ENCODE measurements at regions not wholly inside any gene's neighbourhood (a gene's known extent, or its start where the extent isn't known, plus 50 kb on each side); places are given as distances from the start of the nearest gene placed in this dataset.
"Not testable (repeated sequence)": the region's sequence is repeated elsewhere in the genome, so short reads cannot be mapped to it uniquely, and the experiment has no call there.

DNA sequence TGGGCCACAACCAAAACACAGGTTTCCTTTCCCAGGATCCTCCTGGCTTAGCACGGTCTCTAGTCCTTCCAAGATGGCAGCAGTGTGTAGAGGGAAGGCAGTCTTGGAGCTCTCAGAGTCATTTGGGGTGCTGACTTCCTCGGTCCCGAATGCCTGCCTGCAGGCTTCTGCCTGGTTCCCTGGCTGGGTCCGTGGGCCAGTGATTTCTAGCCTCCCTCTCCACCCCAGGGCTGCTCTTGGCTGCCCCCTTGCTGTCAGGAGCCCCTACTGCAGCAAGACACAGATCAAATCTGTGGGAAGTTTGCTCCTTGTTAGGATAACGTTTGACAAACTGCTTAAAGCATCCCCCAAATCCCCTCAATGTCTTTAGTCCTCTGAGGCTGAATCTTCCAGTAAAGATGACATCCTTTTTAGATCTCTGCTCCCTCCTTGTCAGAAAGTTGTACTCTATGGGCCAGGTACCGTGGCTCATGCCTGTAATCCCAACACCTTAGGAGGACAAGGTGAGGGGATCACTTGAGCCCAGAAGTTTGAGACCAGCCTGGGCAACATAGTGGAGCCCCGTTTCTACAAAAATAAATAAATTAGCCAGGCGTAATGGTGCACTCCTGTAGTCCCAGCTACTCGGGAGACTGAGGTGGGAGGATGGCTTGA is 272.5 kb downstream of the RRAGC start:
- WGBS, 2 experiments (ENCODE audit: insufficient coverage in 2 of 2): 20 to 60% methylated on average over 2 to 5 of the region's 9 CpGs

DNA sequence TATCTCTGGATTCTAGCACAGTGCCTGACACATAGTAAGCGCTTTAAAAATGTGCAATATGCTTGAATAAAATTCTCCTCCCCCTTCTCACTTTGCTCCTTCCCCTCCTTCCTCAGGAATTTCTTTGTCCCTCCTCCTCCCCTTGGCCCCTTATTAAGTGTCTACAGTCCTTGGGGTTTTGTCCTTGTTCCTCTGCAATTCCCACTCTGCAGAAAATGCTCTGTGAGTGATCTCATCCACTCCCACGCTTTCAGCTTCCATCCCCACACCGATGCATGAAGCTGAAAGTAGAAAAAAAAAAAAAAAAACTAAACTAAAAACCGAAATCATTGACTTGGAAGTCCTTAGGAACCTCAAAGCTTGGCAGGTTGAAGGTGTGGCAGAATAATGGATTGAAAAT is 273.6 kb downstream of the RRAGC start:
- Histone ChIP-seq H3K4me3 (ENCODE audit: extremely low read depth, insufficient read depth, low read length, poor library complexity, severe bottlenecking) (no peak overlapping the region), H3K36me3 (ENCODE audit: control insufficient read depth, insufficient read depth, low read length) (no peaks in the 10 kb centered on the region), H3K27ac (ENCODE audit: low read depth, low read length, severe bottlenecking) (no peak overlapping the region), H3K9me3 (ENCODE audit: control insufficient read depth, low read length) (no peaks in the 10 kb centered on the region), H3K4me1 (ENCODE audit: control insufficient read depth, insufficient read depth, low read length, poor library complexity, severe bottlenecking) (no peaks in the 10 kb centered on the region)
- 93 to 100% methylated on average over 1 to 2 of the region's 4 CpGs for WGBS, 2 experiments (ENCODE audit: insufficient coverage in 2 of 2)

More for the DNA sequence above, 272.5 kb downstream of the RRAGC start:
- no peaks in the 10 kb centered on the region for H3K36me3 ChIP-seq (ENCODE audit: control insufficient read depth, insufficient read depth, low read length)
- H3K27ac ChIP-seq (ENCODE audit: low read depth, low read length, severe bottlenecking): no peak overlapping the region
- H3K4me3 ChIP-seq (ENCODE audit: extremely low read depth, insufficient read depth, low read length, poor library complexity, severe bottlenecking): no peak overlapping the region
- H3K9me3 ChIP-seq (ENCODE audit: control insufficient read depth, low read length): no peaks in the 10 kb centered on the region
- H3K4me1 ChIP-seq (ENCODE audit: control insufficient read depth, insufficient read depth, low read length, poor library complexity, severe bottlenecking): no peaks in the 10 kb centered on the region

DNA sequence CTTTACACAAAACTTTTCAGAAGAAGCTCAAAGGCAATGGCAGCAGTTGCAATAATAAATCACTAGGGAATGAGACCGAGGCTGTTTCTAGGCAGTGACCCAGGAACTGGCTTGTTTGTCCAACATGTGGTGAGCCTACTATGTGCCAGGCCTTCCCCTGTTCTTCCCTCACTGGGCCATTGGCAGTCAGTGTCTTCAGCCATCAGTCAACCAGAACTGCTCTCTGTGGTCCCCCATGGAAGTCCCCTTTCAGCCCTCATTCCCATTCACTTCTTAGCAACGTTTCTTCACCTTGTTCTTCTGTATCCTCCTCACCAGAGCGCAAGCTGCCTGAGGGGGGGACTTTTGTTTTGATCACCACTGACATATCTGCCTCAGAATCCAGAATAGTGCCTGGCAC is 274.1 kb downstream of the RRAGC start:
- WGBS, 2 experiments (ENCODE audit: insufficient coverage in 2 of 2): 85 to 92% methylated on average over 3 of the region's 3 CpGs
- H3K36me3 ChIP-seq (ENCODE audit: control insufficient read depth, insufficient read depth, low read length): no peaks in the 10 kb centered on the region
- no peaks in the 10 kb centered on the region for H3K9me3 ChIP-seq (ENCODE audit: control insufficient read depth, low read length)
- H3K27ac ChIP-seq (ENCODE audit: low read depth, low read length, severe bottlenecking): no peak overlapping the region
- no peaks in the 10 kb centered on the region for H3K4me1 ChIP-seq (ENCODE audit: control insufficient read depth, insufficient read depth, low read length, poor library complexity, severe bottlenecking)
- H3K4me3 ChIP-seq (ENCODE audit: extremely low read depth, insufficient read depth, low read length, poor library complexity, severe bottlenecking): no peak overlapping the region

DNA sequence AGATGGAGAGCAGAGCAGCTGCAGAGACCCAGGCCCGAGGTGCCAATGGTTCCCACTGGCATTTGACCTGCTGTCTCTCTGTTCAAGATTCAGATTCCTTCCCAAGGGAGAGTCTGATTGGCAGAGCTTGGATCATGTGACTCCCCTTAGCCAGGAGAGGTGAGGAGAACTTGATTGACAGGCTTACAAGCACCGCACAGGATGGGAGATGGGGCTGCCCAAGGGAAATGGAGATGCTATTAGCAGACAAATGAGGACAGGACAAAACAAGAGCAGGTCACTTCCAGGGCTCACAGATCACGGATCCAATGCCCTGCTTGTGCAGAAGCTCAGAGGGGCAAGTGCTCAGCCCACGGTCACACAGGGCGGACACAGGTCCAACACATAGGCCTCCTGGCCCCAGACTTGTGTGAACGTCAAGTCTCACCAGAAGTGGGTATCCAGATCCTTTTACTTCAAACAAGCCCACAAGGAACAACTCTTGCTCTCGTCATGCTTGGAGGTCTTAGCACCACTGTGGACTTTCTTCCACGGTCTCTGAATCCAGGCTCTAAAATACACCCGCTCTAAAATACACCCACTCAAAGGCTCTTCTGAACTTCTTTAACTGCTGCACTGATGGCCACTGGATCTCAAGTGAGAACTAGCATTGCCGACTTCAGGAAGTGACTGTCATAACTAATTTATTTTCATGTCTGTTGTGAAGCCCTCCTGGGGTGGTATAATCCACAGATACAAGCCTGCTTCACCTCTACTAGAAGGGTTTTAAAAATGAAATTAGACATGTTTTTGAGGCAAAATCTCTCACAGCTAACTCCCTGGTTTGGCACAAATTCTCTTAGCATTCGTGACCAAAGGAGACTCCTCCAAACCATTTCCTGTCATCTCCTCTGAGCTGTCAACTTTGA is 274.9 kb downstream of the RRAGC start:
- H3K27ac ChIP-seq (ENCODE audit: low read depth, low read length, severe bottlenecking): no peak overlapping the region
- WGBS, 2 experiments (ENCODE audit: insufficient coverage in 2 of 2): 89 to 94% methylated on average over 9 to 10 of the region's 11 CpGs
- H3K4me1 ChIP-seq (ENCODE audit: control insufficient read depth, insufficient read depth, low read length, poor library complexity, severe bottlenecking): no peaks in the 10 kb centered on the region
- H3K36me3 ChIP-seq (ENCODE audit: control insufficient read depth, insufficient read depth, low read length): no peaks in the 10 kb centered on the region
- H3K9me3 ChIP-seq (ENCODE audit: control insufficient read depth, low read length): no peaks in the 10 kb centered on the region
- H3K4me3 ChIP-seq (ENCODE audit: extremely low read depth, insufficient read depth, low read length, poor library complexity, severe bottlenecking): no peak overlapping the region

DNA sequence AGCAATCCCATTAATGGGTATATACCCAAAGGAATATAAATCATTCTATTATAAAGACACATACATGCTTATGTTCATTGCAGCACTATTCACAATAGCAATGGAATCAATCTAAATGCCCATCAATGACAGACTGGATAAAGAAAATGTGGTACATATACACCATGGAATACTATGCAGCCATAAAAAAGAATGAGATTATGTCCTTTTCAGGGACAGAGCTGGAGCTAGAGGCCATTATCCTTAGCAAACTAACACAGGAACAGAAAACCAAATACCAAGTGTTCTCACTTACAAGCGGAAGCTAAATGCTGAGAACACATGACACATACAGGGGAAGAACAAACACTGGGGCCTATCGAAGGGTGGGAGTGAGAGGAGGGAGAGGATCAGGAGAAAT is 276.3 kb downstream of the RRAGC start:
- WGBS, 2 experiments (ENCODE audit: insufficient coverage in 2 of 2): no CpG with 5 or more reads among the region's 2 CpGs

GRCh38 chr1:38581396-38581795 is 278.2 kb downstream of the RRAGC start:
- Histone ChIP-seq H3K4me1 (ENCODE audit: control insufficient read depth, insufficient read depth, low read length, poor library complexity, severe bottlenecking) (peaks cover 3% of the 10 kb centered on the region), H3K36me3 (ENCODE audit: control insufficient read depth, insufficient read depth, low read length) (no peaks in the 10 kb centered on the region), H3K27ac (ENCODE audit: low read depth, low read length, severe bottlenecking) (no peak overlapping the region), H3K4me3 (ENCODE audit: extremely low read depth, insufficient read depth, low read length, poor library complexity, severe bottlenecking) (no peak overlapping the region), H3K9me3 (ENCODE audit: control insufficient read depth, low read length) (no peaks in the 10 kb centered on the region)
- 46 to 50% methylated on average over 2 of the region's 2 CpGs for WGBS, 2 experiments (ENCODE audit: insufficient coverage in 2 of 2)

More for the DNA sequence above, 276.3 kb downstream of the RRAGC start:
- not testable (repeated sequence) for H3K9me3 ChIP-seq (ENCODE audit: control insufficient read depth, low read length); H3K27ac ChIP-seq (ENCODE audit: low read depth, low read length, severe bottlenecking); H3K4me3 ChIP-seq (ENCODE audit: extremely low read depth, insufficient read depth, low read length, poor library complexity, severe bottlenecking); H3K36me3 ChIP-seq (ENCODE audit: control insufficient read depth, insufficient read depth, low read length); H3K4me1 ChIP-seq (ENCODE audit: control insufficient read depth, insufficient read depth, low read length, poor library complexity, severe bottlenecking)

DNA sequence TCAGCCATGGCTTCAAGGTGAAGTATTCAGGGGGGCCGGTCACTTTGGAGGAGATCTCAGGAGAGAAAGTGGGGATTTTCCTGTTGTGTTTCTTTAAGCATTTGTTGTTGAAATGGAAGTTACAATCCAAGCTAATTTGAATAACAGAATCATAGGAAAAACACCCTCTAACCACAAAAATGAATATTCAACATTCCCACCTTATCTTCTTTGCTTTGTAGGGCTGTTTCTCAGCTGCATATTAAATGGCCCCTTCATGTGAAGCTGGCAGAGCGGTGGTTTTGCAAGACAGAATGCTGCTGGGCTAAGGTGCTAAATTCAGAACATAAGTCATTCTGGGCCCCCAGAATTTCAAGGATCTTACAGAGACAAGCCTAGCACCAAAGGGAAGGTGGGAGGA is 279.0 kb downstream of the RRAGC start:
- WGBS, 2 experiments (ENCODE audit: insufficient coverage in 2 of 2): 88 to 100% methylated on average over 1 of the region's 2 CpGs
- Histone ChIP-seq H3K36me3 (ENCODE audit: control insufficient read depth, insufficient read depth, low read length) (no peaks in the 10 kb centered on the region), H3K4me3 (ENCODE audit: extremely low read depth, insufficient read depth, low read length, poor library complexity, severe bottlenecking) (no peak overlapping the region), H3K4me1 (ENCODE audit: control insufficient read depth, insufficient read depth, low read length, poor library complexity, severe bottlenecking) (peaks cover 3% of the 10 kb centered on the region), H3K9me3 (ENCODE audit: control insufficient read depth, low read length) (no peaks in the 10 kb centered on the region), H3K27ac (ENCODE audit: low read depth, low read length, severe bottlenecking) (no peak overlapping the region)

- Histone ChIP-seq H3K27ac (ENCODE audit: low read depth, low read length, severe bottlenecking) (no peak overlapping the region), H3K9me3 (ENCODE audit: control insufficient read depth, low read length) (no peaks in the 10 kb centered on the region), H3K4me1 (ENCODE audit: control insufficient read depth, insufficient read depth, low read length, poor library complexity, severe bottlenecking) (peaks cover 3% of the 10 kb centered on the region), H3K4me3 (ENCODE audit: extremely low read depth, insufficient read depth, low read length, poor library complexity, severe bottlenecking) (no peak overlapping the region), H3K36me3 (ENCODE audit: control insufficient read depth, insufficient read depth, low read length) (no peaks in the 10 kb centered on the region)
- 86 to 89% methylated on average over 3 to 5 of the region's 5 CpGs for WGBS, 2 experiments (ENCODE audit: insufficient coverage in 2 of 2)
Observed at GRCh38 chr1:38579056-38579455, 280.5 kb downstream of the RRAGC start.

DNA sequence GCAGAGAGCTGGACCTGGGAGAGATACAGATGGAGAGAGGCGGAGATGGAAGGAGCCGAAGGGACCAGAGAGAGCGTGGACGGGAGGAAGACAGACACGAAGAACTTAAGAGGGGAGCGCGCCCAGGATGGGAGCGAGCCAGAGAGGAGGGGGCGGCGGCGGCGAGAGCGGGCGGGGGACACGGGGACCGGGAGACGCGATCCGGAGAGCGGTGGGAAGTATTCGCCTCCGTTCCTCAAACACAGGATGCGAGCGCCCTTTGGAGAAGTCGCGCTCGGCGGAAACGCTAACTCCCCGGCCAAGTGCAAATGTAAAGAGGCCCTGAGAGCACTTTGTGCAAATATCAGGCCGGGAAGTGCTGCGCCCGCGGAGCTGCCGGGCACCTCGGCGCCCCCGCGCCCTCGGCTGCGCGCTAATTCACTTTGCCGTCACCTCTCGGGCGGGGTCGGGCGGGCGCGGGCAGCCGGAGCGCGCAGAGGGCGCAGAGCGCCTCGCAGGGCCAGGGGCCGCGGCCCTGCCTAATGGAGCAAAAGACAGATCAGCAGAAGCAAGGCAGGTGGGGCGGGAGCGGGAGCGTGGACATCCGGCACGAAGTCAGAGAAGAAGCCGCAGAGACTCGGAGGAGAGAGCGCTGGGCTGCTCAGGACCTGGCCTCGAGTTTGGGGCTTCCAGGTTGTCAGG is 281.2 kb downstream of the RRAGC start:
- peak overlapping the region; percentile 27 for H3K4me3 ChIP-seq (ENCODE audit: extremely low read depth, insufficient read depth, low read length, poor library complexity, severe bottlenecking)
- no peak overlapping the region for H3K27ac ChIP-seq (ENCODE audit: low read depth, low read length, severe bottlenecking)
- H3K36me3 ChIP-seq (ENCODE audit: control insufficient read depth, insufficient read depth, low read length): no peaks in the 10 kb centered on the region
- H3K4me1 ChIP-seq (ENCODE audit: control insufficient read depth, insufficient read depth, low read length, poor library complexity, severe bottlenecking): peaks cover 3% of the 10 kb centered on the region
- 2% methylated on average over 58 to 62 of the region's 66 CpGs for WGBS, 2 experiments (ENCODE audit: insufficient coverage in 2 of 2)
- no peaks in the 10 kb centered on the region for H3K9me3 ChIP-seq (ENCODE audit: control insufficient read depth, low read length)

DNA sequence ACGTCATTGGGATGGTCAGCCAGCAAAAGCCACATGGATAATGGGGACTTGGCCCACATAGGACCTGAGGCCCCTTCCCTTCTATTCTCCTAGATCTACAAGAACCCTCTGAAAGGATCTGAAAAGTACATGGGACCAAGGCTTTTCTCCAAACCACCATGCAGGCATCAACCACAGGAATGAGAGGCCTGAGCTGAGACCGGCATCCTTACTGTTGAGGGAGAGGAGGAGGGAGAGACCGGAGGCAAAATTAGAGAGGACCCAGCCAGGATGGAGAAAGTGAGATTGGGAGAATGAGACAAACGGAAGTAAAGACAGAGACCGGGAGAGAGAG is 281.7 kb downstream of the RRAGC start:
- no peak overlapping the region for H3K27ac ChIP-seq (ENCODE audit: low read depth, low read length, severe bottlenecking)
- 8 to 22% methylated on average over 4 to 5 of the region's 5 CpGs for WGBS, 2 experiments (ENCODE audit: insufficient coverage in 2 of 2)
- H3K36me3 ChIP-seq (ENCODE audit: control insufficient read depth, insufficient read depth, low read length): no peaks in the 10 kb centered on the region
- H3K4me3 ChIP-seq (ENCODE audit: extremely low read depth, insufficient read depth, low read length, poor library complexity, severe bottlenecking): peak overlapping the region; percentile 27
- no peaks in the 10 kb centered on the region for H3K9me3 ChIP-seq (ENCODE audit: control insufficient read depth, low read length)
- peaks cover 3% of the 10 kb centered on the region for H3K4me1 ChIP-seq (ENCODE audit: control insufficient read depth, insufficient read depth, low read length, poor library complexity, severe bottlenecking)
